NCI-H1417 treated with DMSO at 0.1 percent for 48 hours (cell line): ENCODE measurements at regions not wholly inside any gene's neighbourhood (a gene's known extent, or its start where the extent isn't known, plus 50 kb on each side); places are given as distances from the start of the nearest gene placed in this dataset.

ENCODE experiments used
- DNase-seq: peaks from one replicate; lab custom pipeline; 2025; lab: John Stamatoyannopoulos, UW

DNA sequence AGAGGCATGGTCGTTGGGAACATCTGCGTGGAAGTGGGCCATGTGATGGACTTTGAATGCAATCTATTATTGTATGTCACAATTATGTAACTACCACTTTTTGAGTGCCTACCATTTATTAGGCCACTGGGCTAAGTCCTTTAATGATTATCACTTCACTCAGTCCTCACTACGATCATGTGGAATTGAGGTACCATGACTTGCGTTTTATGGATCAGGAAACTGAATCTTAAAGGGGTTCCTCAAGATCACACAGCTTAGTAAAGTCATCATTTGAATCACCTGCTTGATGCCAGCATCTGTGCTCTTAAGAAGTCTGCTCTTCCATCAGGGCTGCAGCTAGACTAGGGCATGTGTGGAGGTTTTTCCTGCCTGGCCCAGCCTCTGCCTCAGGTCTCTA, 136.7 kb downstream of the DAD1 start:
- DNase-seq: no peak

DNA sequence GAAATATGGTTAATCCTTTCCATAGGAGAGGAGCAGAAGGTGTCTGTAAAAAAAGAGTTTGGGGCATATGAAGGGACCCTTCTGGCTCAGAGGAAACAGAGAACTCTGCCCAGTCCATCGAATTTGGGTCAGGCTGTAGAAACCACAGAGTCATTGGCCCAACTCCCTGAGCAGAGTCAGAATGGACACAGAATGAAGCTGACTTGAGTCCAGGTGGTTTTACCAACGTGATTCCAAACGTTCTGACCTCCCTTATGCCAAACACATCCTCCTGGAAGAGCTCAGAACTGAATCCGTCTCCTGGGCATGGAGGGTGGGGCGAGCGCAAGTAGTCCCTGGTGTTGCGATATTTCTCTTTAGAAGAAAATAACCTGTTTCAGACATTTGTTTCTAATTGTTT, 138.8 kb downstream of the DAD1 start:
- no peak for DNase-seq

DNA sequence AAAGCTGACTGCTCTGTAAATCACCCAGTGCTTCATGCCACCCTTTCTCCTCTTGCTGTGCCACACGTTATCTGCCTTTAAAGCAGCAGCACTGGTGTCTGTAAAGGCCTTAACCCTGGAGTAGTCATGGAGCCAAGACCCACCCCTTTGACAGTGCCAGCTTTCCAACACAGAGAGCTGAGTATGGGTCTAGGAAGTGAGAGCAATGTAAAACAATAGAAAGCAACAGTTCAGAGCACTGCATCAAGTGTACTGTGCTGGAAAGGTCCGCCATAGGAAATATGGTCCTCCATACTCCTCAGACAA, 139.5 kb downstream of the DAD1 start:
- DNase-seq: no peak

DNA sequence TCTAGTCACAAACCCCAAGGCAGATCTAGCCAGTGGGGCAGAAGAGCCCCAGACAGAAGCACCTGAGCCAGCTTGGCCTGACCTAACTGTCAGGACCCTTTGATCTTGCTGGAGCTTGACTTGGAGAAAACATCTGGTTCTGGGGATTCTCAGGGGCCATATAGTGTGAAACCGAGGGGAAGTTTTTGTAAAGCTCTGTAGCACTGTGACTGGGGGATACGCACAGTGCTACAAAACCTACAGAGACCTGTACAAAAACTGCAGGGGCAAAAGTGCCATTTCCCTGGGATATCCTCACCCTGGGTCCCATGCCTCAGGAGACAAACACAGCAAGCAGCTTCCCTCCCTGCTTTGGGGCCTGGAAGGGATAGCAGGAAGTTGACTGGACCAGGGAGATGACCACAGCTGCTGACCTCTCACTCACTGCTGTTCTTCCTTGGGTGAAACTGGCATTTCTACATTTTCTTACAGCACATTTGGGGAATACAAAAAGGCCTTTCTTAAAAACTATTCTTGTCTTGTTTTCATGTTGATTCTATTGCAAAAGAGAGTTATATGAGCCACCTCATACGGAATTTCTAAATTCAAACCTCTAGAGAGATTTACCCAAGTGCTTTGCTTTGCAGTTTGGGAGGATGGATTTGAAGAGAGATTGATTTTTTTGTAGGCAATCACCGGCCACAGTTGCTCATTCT, 140.0 kb downstream of the DAD1 start:
- DNase-seq: no peak

DNA sequence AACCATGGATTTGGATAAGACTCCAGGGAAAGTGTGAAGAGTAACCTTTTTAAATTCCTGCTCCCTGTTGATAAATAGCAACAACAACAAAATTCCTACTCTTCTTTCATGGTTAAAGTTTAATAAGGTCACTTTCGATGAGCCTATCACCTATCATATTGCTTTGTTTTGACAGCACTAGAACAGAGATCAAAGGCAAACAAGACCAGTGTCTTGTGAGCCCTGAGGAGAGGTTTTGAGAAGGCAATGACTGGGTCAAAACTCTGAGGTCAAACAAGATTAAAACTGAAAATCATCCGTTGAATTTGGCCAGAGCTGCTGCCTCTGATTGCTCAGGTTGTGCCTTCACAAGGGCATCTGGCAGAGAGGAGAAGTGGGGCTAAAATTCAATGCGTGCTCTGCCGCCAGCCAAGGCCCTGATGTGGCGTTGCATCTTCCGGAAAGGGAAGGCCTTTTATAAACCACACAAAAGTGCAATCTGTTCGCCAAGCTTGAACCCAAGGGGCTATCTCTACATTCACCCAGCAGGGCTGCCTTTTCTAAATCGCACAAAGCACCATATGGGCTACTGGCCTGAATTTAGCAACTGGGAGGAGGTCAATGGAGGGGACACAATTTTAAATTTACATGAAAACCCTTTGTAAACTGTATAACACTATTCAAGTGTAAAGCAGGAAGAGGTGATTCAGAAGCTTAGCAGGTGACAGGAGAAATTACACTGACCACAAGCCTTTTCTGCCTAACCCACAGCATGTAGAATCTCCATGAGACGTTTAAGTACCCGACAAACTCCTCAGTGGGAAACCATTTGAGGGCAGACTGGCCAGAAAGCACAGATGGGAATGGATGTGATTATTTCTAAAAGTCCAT, 140.8 kb downstream of the DAD1 start:
- DNase-seq: no peak

DNA sequence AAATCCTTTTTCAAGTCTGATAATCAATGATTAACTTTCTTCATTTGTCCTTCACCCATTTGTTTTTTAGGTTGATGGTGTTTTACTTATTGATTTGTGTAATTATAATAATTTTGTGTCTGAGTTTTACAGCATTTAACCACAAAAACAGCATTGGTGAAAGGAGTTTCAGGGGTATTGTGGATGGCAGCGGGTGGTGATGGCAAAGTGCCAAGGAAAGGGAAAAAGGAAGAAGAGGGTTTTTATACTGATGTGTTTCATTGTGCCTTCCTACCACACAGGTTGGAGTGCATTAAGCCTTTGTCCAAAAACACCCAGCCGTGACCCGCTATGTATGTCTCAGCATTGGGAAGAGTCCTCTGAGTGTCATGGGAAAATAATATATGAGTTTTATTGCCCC, 150.3 kb downstream of the DAD1 start:
- DNase-seq: no peak

DNA sequence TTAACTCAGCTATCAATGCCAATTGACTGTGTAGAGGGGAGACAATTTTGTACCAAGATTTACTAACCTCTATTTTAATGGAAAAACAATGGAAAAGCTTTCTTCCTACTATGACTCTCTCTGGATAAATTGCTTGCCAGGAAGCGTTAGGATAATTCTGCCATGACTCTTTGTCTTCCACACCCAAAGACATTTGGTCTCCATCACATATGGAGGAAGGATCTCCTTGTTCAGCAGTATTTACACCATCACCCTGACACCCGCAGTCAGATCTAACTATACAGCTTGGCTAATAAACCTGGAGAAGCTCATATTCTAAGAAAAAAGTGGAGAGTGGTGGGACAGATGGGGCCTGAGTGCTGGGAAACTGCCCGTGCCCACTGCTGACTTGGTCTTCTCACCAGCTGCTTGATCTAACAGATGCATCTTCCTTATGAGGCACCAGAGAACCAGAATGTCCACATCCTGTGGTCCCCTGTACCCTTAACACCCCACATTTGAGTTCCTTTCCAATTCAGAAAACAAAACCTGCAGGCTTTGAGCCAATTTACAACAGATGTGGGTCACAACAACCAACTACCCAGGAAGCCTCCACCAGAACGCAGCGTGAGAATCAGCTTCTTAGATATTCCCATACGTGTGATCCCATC, 154.0 kb downstream of the DAD1 start:
- no peak for DNase-seq

DNA sequence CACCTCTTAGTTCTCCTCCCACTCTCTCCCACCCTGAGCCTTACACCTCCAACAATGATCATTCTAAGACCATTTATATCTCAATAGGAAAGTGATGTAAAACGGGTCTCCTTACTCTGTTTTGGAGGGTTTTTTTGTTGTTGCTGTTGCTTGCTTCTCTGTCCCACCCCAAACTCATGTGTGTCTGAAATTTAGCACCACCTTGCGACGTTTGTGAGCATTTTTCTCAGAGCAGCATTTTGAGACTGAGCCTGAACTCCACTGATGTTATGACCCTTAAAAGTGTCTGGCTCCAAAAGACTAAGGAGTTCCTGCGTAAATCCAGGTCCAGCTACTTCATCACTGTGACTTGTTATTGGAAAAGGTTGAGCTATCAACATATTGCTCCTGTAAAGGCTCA, 155.0 kb downstream of the DAD1 start:
- DNase-seq: no peak

DNA sequence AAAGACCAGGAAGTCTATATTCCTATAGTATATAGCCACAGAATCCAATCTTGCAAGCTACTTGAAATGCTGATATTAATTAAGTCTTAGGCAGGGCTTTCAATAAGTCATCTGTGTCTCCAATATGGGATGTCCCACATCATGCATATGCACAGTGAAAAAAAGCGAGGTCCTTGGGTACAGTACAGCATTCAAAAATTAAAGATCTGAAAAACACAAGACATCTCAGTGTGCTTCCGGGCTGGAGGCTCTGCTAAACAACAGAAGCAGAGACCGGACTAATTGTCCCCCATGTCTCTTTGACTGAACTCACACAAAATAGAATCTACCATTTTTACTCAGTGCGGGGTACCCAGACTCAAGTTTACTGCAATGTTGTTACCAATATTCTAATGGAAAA, 156.0 kb downstream of the DAD1 start:
- no peak for DNase-seq

DNA sequence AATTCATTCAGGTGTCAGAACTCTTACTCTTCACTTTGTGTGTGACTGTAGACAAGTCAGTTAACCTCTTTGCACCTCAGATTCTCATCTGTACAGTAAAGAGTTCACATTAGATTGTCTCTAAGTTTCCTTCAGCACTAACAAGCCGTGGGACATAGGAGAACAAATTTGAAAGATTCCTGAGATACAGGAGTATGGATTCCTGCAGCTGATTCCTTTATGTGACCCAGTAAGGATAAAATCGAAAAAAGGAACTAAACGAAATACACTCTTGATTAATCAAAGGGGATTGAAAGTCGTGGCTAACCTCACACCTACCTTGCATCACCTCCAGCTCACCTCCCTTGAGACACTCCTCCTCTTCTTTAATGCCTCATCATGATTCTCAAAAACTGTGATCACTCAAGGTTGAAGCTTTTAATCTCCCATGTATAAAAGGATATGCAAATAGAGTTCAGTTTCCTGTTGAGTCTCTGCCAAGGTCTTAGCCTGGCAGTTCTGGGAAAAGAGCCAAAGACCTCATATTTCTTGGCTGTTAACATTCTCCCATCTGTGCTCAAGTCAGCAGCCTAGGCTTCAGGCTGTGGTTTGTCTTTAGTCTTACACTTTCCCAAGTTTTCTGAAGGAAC, 156.6 kb downstream of the DAD1 start:
- DNase-seq: no peak

DNA sequence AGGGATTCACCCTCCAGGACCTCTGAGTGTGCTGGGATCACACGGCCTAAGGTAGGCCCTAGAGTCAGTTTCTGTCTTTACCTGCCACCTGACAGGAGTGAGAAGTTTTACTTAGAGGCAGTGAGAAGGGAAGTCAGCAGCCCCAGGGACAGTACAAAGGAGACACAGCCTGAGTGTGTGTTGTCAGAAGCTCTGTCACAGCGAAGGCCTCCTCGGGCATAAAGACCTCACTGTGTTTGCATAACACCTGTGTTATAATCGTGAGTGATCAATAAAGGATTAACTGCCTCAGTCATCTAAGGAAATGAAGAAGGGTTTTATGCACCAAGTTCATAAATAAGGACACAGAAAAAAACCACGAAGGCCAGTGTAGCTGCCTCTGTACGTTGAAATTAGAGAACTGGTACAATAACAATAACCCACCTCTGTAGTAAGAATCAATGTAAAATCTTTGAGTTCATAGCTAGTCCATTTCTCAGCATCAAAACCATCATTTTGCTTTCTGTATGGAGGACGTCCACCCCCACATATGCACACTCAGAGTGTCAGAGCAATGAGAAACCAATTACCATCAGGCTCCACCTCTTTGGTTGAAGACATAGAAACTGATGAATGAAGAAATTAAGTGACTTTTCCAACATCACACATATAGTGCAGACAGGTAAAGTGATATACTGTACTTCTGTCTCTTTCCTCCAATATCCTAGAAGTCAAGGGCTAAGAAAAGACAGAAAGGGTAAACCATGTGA, 159.3 kb downstream of the DAD1 start:
- no peak for DNase-seq

DNA sequence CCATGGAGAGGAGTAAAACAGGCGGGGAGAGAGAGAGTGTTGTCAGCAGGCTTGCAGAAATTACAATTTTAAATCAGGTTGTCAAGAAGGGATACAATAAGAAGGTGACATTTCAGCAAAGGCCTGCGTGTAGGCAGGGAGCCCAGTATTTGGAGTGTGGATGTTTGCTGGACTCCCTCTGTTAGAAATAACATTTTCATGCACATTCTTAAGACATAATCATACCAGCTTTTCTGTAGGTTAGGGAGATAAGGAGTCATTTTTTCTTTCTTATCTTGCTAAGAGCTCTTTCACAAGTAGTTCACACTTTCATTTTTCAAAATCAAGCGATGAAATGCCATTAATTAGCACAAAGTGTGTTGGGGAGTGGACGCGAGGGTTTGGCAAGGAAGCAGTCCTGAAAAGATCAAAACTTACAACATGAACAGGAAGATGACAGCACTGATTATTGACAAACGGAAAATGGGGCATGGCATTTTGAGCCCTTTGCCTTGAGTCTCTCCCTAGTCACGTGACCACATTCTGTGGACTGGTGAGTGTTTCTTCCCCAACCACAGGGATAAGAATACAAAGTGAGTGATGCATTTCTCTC, 160.2 kb downstream of the DAD1 start:
- DNase-seq: no peak

DNA sequence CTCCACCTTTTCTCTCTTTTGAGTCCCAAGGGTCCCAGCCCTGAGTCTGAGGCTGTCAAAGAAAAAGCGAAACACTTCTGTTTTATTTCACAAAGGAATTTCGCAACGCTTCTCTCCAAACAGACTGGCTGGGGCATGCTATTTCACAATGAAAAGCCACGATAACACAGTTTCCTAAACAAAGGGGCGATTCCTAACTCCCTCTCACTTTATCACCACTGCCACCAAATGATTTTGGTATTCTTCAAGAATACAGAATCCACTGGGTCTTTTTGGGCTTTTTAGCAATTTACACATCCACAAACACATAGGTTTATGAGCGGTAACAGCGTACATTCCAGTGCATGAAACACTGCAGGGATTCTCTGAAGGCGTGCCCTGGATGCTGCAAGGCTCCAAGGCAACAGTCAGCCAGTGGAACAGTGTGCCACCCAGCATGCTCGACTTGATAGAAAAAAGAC, 161.2 kb downstream of the DAD1 start:
- no peak for DNase-seq

DNA sequence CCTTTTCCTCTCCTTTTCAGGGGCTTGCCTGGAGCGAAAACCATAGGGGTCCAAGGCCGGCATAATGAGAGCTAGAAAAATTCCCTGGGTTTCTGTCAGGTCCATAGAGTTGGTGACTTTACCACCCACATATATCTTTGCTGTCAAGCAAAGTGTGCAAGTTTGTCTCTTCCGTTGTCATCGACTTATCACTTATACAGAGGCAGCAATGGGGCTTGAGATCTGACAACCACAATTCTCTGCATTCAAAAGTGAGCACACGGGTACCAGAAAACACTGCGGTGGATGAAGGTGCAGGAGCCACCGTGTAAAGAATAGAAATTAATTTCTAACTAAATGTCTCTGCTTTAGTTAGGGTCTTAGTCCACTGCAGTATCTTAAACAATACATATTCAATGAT, 162.3 kb downstream of the DAD1 start:
- DNase-seq: no peak

DNA sequence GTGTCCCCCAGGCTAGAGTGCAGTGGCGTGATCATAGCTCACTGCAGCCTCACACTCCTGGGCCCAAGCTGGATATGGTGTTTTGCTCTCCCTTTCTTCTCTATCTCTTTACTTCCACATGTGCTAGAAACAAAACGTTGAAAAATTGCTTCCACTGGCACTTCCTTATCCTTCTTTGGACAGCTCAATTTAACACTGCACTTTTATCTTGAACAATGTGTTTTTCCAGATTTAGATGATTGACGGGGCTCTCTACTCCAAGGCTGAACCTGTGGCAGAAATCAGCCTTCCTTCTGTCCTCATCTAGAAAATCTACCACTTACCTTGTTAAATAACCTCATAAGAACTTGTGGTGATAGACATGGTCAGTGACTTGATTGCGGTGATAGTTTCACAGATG, 165.1 kb downstream of the DAD1 start:
- DNase-seq: no peak

DNA sequence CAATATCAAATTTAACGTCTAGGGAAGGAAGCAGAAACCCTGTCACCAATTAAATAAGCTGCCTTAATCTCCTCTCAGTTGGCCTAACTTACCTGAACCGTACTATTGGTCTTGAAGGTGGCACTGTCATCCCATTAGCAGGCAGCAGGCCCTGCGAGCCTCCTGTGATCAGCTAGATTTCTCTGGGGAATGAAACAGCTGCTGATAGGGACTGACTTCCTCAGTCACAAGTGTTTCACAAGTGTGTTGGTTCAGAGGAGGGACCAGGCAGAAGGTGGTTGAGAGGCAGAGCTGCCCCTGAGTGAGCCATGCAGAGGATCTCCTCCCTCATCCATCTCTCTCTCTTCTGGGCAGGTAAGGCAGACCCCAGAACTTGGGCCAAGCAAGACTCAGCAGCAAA, 166.8 kb downstream of the DAD1 start:
- no peak for DNase-seq

DNA sequence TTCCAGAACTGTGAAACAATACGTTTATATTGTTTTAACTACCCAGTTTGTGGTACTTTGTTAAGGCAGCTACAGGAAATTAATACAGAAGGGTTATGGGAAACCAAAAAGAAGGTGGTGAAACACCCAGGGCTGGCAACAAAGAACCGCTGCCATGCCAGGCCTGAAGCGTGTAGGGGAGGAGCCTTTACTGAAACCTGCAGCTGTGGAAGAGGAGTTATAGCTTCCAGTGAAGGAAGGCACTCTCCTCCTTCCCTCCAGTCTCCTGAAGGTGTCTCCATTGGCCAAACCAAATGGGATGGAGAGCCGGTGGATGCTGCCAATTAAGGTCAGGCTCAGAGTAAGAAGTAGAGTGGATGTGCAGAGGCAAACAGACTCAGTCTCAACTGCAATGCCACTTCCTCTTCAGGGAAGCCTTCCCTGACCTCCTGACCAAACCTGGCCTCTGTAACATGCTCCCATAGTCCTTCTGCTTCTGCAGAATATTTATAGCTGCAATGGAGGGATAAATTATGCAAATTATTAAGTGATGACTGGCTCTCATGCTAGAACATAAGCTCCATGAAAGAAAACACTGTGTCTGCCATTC, 168.3 kb downstream of the DAD1 start:
- no peak for DNase-seq

DNA sequence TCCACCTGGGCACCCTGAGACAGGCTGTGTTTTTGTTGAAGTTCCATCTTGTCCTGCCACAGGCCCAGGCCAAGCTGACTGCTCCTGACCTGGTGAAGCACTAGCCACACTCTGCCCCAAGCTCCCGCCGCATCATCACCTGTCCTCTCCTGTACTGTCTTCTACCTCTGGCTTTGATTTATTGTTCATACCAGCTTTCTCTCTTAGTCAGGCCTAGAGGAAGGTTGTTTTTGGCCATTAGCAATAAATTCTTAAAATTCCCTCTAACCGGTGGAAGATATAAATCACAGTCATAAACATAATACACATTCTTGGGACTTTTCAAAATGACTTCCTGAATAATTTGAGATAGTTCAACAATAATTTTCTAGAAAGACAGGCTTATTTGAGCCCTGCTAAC, 169.4 kb downstream of the DAD1 start:
- no peak for DNase-seq

DNA sequence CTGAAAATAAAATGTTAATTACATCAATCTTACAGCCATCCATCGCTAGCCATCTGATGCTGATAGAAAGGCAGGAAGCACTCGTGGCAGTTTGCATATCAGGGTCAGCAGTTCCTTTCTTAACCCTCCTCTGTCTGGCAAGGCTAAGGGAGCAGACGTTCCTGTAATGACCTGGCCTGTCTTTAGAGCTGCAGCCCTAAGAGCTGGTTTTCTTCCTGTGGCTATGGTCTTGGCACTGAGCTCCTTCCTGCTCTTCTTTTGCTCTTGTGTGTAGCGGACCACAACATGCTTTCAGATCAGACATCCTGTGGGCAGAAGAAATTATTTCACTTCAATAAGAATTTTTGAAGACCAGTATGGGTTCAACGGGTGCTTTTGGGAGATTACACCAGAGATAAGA, 170.4 kb downstream of the DAD1 start:
- DNase-seq: no peak

DNA sequence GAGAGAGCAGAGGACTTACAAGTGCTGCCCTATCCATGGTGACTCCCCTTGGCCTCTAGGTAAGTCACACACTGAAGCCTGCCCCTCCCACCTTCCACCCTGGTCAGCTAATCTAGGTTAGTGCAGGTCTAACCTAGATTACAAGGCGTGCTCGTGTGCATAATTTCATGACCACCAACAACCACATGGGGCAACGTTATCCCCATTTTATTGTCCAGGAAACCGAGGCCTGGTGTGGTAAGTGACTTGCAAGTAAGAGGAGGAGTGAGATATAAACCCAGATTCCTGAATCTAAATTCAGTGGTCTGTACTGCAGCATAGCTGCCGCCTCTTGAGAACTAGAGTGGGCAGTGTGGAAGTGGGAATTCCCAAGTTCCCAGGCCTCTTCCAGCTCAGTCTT, 171.1 kb downstream of the DAD1 start:
- no peak for DNase-seq

DNA sequence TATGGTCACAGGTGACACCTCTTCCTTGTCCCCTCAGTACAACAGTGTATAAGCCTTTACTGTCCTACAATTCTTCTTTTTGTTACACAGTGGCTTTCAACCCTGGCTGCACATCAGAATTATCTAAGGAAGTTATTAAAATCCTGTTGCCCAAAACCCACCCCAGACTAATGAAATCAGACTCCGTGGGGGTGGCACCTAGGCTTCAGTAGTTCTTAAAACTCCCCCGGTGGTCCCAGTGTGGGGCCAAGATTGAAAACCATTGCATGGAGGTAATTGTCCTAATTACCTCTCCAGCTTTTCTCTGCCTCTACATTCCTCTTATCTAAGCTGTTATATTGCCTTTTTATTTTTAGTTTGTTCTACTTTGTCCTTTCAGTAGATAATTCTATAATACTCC, 172.8 kb downstream of the DAD1 start:
- no peak for DNase-seq
